LNCaP clone FGC (cell line): ENCODE measurements at regions not wholly inside any gene's neighbourhood (a gene's known extent, or its start where the extent isn't known, plus 50 kb on each side); places are given as distances from the start of the nearest gene placed in this dataset.

Source experiments
- DNase-seq: peaks from one replicate; pipeline ENCODE4 v3.0.0-alpha.2; 2011; ENCODE audit warnings: low read depth
- H3K4me3 ChIP-seq: 2 replicates; pipeline ENCODE4 v1.5.1; 2011; ENCODE audit warnings: mild to moderate bottlenecking, low read depth, low read length, control low read depth
- CTCF ChIP-seq: IDR thresholded peaks from 2 replicates; pipeline ENCODE4 v1.5.1; 2012; ENCODE audit warnings: mild to moderate bottlenecking; ENCODE audit not compliant: control insufficient read depth, insufficient read depth; ENCODE audit errors: extremely low read depth

GRCh38 chr17:69834494-69834893 lies 240.5 kb upstream of the KCNJ16 start:
- DNase-seq: no peak
- H3K4me3 ChIP-seq: no peak overlapping the region
- TF ChIP-seq CTCF: no peak

GRCh38 chr17:69851736-69852135 lies 223.3 kb upstream of the KCNJ16 start:
- no peak for TF ChIP-seq CTCF
- H3K4me3 ChIP-seq: no peak overlapping the region
- DNase-seq: no peak

- no peak for DNase-seq
- no peak for TF ChIP-seq CTCF
- H3K4me3 ChIP-seq: no peak overlapping the region
Observed at GRCh38 chr17:69853541-69854224, 221.3 kb upstream of the KCNJ16 start.

- H3K4me3 ChIP-seq: no peak overlapping the region
- no peak for DNase-seq
- no peak for TF ChIP-seq CTCF
Observed at GRCh38 chr17:69854225-69854780, 220.7 kb upstream of the KCNJ16 start.

GRCh38 chr17:69856946-69857345 lies 218.1 kb upstream of the KCNJ16 start:
- no peak for DNase-seq
- no peak overlapping the region for H3K4me3 ChIP-seq
- TF ChIP-seq CTCF: no peak

- no peak for DNase-seq
- TF ChIP-seq CTCF: no peak
- H3K4me3 ChIP-seq: no peak overlapping the region
Observed at GRCh38 chr17:69857412-69857835, 217.6 kb upstream of the KCNJ16 start.

GRCh38 chr17:69858460-69858859 lies 216.6 kb upstream of the KCNJ16 start:
- TF ChIP-seq CTCF: no peak
- H3K4me3 ChIP-seq: no peak overlapping the region
- no peak for DNase-seq
